ENCODE measurements at regions not wholly inside any gene's neighbourhood (a gene's known extent, or its start where the extent isn't known, plus 50 kb on each side); places are given as distances from the start of the nearest gene placed in this dataset.
A peak's percentile ranks its signal among the peaks of the same experiment; 100 is the strongest.

GRCh38 chr11:111019871-111020670, 225.5 kb upstream of the POU2AF2 start:
- no peak for ATAC-seq (ENCODE audit: insufficient read depth, low FRiP score)
- H3K9ac ChIP-seq (ENCODE audit: insufficient read depth in 1 of 2, low read length in 2 of 2), result no peak overlapping the region
- H3K4me1 ChIP-seq (ENCODE audit: control insufficient read depth in 5 of 5, insufficient read depth in 5 of 5, low read length in 5 of 5), result peaks cover 0 to 31% (median 5%) of the 10 kb centered on the region in 5 donors
- TF ChIP-seq CTCF (IDR thresholded peaks at IDR 0.05; ENCODE audit: control extremely low read depth, extremely low read depth), result no peak
- H3K9me3 ChIP-seq (ENCODE audit: control insufficient read depth in 4 of 4, insufficient read depth in 3 of 4, low read length in 3 of 4), result no peaks in the 10 kb centered on the region
- H3K4me3 ChIP-seq, result no peak overlapping the region
- no peaks in the 10 kb centered on the region for H3K36me3 ChIP-seq (ENCODE audit: control insufficient read depth in 4 of 4, insufficient read depth in 4 of 4, low read length in 4 of 4)
- no peak overlapping the region for H3K27ac ChIP-seq (ENCODE audit: low read depth in 1 of 2, low read length in 1 of 2)
- peak; percentile 16 to 55 (median 48) for DNase-seq
- H3K27me3 ChIP-seq (ENCODE audit: control insufficient read depth in 3 of 3, insufficient read depth in 3 of 3, low read length in 2 of 3), result no peaks in the 10 kb centered on the region
- WGBS, 2 donors, result 47 to 55% methylated on average over 10 of the region's 10 CpGs

GRCh38 chr11:111019451-111019850, 226.1 kb upstream of the POU2AF2 start:
- peak overlapping the region in 1 of 2 donors; percentile 8 for H3K27ac ChIP-seq (ENCODE audit: low read depth in 1 of 2, low read length in 1 of 2)
- no peaks in the 10 kb centered on the region for H3K27me3 ChIP-seq (ENCODE audit: control insufficient read depth in 3 of 3, insufficient read depth in 3 of 3, low read length in 2 of 3)
- no peaks in the 10 kb centered on the region for H3K9me3 ChIP-seq (ENCODE audit: control insufficient read depth in 4 of 4, insufficient read depth in 3 of 4, low read length in 3 of 4)
- no peak overlapping the region for H3K4me3 ChIP-seq
- 59 to 62% methylated on average over 6 of the region's 6 CpGs for WGBS, 2 donors
- no peaks in the 10 kb centered on the region for H3K36me3 ChIP-seq (ENCODE audit: control insufficient read depth in 4 of 4, insufficient read depth in 4 of 4, low read length in 4 of 4)
- no peak overlapping the region for H3K9ac ChIP-seq (ENCODE audit: insufficient read depth in 1 of 2, low read length in 2 of 2)
- ATAC-seq (ENCODE audit: insufficient read depth, low FRiP score) (no peak), DNase-seq (no peak)
- TF ChIP-seq CTCF (IDR thresholded peaks at IDR 0.05; ENCODE audit: control extremely low read depth, extremely low read depth), result no peak
- peaks cover 0 to 31% (median 5%) of the 10 kb centered on the region in 5 donors for H3K4me1 ChIP-seq (ENCODE audit: control insufficient read depth in 5 of 5, insufficient read depth in 5 of 5, low read length in 5 of 5)

- Histone ChIP-seq H3K27me3 (ENCODE audit: control insufficient read depth in 3 of 3, insufficient read depth in 3 of 3, low read length in 2 of 3) (no peaks in the 10 kb centered on the region), H3K9me3 (ENCODE audit: control insufficient read depth in 4 of 4, insufficient read depth in 3 of 4, low read length in 3 of 4) (no peaks in the 10 kb centered on the region), H3K4me1 (ENCODE audit: control insufficient read depth in 5 of 5, insufficient read depth in 5 of 5, low read length in 5 of 5) (peaks cover 0 to 31% (median 5%) of the 10 kb centered on the region in 5 donors), H3K36me3 (ENCODE audit: control insufficient read depth in 4 of 4, insufficient read depth in 4 of 4, low read length in 4 of 4) (no peaks in the 10 kb centered on the region), H3K9ac (ENCODE audit: insufficient read depth in 1 of 2, low read length in 2 of 2) (no peak overlapping the region), H3K4me3 (no peak overlapping the region), H3K27ac (ENCODE audit: low read depth in 1 of 2, low read length in 1 of 2) (no peak overlapping the region)
- TF ChIP-seq CTCF (IDR thresholded peaks at IDR 0.05; ENCODE audit: control extremely low read depth, extremely low read depth), result no peak
- DNase-seq, result peak in 2 of 3 donors; percentile 39 to 58
- WGBS, 2 donors, result 58 to 60% methylated on average over 3 of the region's 3 CpGs
- ATAC-seq (ENCODE audit: insufficient read depth, low FRiP score), result no peak
These were observed 227.0 kb upstream of the POU2AF2 start for GRCh38 chr11:111018566-111018965.
